ENCODE measurements at regions not wholly inside any gene's neighbourhood (a gene's known extent, or its start where the extent isn't known, plus 50 kb on each side); places are given as distances from the start of the nearest gene placed in this dataset.

GRCh38 chr2:142533177-142533576 is 344.3 kb upstream of the KYNU start:
- TF ChIP-seq CTCF (IDR thresholded peaks at IDR 0.05) (no peak), POLR2A (IDR thresholded peaks at IDR 0.05) (no peak), POLR2AphosphoS5 (IDR thresholded peaks at IDR 0.05) (no peak)
